HG03439 (cell line): ENCODE measurements at regions not wholly inside any gene's neighbourhood (a gene's known extent, or its start where the extent isn't known, plus 50 kb on each side); places are given as distances from the start of the nearest gene placed in this dataset.

Source experiments
- ATAC-seq: cut with Tn5 transposase; IDR thresholded peaks from one replicate; pipeline ENCODE4 v1.9.1; 2021; ENCODE audit warnings: mild to moderate bottlenecking, moderate library complexity; ENCODE audit not compliant: unreplicated experiment

DNA sequence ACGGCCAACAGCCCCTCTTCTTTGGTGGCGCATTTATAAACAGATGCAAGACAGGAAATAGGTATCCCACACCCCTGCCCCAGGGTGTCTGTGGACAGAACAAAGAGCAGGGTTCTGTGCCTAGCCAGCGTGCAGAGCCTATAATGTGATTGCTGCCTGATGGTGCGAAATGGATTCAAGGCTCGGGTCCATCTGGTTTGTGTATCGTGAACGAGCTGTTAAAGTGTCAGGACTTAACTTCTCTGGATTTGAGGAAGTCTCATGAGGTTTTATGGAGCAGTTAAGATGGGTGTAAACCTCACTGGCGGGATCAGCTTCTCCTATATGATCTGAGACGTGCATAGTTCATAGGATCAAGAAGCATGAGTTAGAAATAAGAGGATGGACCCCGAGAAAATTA lies 388.7 kb upstream of the TBX3 start:
- ATAC-seq, result no peak

DNA sequence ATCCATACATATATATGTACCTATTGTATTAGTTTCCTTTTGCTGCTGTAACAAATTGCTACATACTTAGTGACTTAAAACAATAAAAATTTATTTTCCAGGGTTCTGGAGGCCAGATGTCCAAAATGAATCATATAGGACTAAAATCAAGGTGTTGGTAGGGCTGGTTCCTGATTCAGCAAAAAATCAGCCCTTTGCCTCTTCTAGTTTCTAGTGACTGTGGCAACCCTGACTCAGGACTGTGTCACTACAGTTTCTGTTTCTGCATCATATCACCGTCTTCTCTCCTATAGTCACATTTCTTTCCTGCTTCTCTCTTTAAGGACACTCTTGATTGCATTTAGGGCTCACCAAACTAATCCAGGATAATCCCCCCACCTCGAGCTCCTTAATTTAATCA lies 386.3 kb upstream of the TBX3 start:
- ATAC-seq, result no peak

DNA sequence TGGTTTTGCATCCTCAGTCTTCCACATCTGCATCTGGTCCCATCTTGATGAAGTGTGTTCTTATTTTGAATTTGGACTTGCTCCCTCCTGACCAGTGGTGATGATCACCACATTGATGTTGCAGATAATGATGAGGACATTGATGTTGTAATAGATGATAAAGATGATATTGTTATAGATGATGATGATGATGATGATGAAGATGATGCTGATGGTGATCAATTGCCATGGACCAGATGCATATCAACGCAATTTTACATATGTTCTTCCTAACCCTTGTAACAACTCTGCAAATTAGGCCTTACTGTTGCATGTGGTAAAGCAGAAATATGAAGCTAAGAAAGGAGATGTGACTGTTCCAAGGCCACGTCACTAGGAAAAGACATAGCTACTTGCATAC lies 380.3 kb upstream of the TBX3 start:
- no peak for ATAC-seq

DNA sequence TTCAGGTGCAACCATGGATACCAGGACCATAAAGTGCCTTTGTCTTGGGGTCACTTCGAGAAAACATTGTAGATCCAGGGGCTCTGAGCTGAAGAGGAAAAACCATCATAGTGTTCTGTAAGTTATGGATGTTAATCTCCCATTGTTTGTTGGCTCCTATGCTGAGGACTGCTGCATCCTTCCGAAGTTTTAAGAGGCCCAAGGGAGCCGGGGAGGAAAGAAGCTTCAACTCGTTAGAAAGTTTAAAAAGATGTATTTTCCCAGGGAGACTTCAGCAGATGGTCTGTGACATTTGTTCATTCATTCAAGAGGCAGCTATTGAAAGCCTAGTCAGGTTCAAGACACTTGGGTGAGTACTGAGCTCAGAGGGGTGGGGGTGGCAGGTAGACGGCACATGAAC lies 378.8 kb upstream of the TBX3 start:
- no peak for ATAC-seq

DNA sequence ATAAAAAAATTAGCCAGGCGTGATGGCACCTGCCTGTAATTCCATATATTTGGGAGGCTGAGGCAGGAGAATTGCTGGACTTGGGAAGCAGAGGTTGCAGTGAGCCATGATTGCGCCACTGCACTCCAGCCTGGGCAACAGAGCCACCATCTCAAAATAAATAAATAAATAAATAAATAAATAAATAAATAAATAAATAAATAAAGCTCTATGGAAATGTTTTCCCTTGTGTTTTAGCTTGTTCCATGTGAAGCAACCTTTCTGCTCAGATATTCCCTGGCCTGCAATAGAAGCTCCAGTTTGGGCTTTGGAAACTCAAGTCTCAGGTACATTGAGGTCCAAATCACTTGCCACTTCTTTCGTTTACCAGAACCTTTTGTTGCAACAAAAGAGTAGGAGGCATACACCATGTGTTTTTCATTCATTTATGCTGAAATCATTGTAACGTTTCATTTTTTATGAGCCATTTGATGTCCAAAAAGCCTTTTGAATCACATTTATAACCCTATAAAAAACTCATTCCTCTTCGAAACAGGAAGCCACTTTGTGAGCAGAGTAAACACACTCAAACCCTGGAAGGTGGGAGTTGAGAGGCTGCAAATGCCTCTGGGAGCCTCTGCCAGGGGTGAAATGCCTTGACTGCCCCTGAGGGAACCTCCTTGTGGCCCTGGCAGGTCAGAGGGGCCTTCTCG lies 376.6 kb upstream of the TBX3 start:
- no peak for ATAC-seq

DNA sequence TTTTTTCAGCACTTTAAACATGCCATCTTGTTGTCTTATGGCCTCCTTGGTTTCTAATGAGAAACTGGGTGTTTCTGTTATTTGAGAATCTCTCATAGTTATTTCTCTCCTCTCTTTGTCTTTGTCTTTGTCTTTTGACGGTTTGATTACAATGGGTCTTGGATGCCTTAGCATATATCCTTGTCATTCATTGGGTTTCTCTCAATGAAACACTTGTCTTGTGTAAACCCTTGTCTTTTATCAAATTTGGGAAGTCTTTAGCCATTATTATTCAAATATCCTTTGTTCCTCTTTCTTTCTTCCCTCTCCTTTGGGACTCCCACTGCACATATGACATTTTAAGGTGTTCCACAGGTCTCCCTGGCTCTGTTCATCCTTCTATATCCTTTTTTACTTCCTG lies 373.5 kb upstream of the TBX3 start:
- no peak for ATAC-seq

DNA sequence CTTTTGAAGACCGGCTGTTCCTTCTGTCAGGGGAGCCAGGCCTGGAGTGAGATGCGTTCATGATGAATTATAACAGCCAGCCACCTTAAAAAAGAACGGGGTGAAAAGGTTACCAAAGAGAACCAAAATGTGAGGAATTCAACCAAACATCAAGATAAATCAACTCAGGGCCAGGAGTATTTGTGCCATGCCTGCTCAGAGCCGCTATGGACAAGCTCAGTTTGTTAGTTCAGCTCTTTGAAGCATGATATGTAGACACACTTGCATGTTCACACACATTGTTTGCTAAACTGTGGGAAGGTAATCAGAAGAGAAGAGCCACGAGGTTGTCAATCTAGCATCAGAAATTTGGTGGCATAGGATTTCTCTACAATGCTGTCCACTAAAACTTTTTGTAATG lies 367.4 kb upstream of the TBX3 start:
- no peak for ATAC-seq

DNA sequence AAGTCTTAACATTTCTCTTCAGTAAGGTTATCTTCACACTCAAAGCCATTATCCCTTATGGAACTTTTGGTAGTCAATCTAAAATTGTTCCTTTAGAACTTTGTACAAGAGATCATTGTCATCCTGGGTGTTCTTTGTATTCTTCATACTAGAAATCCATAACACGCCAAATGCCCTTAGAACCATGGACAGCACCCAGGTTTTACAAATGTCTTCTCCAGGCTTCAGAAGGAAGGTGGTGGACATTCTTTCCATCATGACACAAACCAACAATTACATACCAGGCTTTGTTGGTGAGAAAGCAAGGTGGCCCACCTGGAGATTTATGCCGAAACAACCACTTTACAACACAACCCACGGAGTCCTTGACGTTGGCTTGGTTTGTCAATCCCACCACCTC lies 365.6 kb upstream of the TBX3 start:
- no peak for ATAC-seq

DNA sequence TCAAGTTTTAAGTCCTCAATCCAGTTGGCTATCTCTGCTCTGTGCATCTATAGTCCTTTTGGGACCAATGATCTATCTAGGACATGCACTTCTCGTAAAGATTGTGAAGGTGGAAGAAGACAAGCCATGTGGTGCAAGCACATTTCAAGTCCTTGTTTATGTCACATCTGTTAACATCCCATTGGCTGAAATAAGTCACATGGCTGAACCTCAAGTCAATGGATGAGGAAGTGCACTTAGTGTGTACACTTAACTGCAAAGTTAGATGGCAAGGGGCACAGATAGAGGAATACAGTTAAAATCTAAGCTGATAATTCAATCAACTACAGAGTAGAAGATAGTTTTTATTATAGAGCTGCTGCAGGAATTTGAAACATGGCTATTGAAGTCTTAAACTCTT lies 362.8 kb upstream of the TBX3 start:
- no peak for ATAC-seq

DNA sequence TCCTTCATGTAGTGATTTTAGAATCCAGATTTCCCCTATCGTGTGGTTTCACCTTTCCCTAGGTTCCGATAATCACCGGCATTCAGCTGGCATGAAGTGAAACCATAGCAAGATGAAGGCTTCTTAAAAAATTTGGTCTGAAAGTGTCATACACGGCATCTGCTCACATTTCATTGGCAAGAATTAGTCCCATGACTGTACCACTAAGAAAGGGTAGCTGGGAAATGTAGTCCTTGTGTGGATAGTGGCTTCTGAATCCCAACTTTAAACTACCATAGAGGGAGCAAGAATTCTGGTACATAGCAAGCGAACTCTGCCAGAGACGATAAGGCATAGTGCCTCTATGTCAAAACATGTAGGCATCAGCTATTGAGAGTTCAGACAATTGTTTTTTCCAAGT lies 360.1 kb upstream of the TBX3 start:
- no peak for ATAC-seq

DNA sequence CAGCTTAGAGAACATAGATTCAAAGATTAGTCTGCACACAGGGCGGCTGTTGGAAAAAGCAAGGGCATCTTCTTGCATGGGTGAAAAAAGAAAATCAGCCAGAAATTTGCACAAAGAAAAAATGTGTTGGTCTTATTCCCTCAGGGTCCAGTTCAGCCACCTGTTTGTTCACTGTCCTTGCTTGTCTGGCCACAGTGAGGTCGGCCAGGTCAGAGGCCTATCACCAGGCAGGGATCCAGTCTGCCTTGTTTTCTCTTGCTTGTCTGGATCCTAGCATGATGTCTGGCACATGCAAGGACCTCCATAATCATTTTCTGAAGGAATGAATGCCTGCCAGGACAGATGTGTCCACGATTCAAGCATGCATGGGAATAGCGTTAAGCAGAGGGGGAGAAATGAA lies 359.1 kb upstream of the TBX3 start:
- ATAC-seq, result no peak

DNA sequence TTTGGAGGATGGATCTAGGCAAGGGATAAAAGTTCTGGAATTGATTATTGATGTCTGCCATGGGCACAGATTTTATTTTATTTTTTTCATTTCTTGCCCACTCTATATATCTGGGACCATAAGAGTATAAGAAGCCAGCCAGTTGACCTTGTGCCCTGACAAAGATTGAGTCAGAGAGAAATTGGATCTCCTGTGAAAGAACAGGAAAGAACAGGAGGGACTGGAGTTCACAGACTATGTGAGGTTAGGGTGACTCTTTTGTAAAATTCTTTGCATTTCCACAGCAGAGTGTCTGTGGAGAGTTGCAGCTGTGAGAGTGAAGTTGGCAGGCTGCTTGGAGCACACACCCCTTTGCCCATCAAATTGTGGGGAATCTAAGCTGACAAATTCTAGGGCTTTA lies 358.4 kb upstream of the TBX3 start:
- no peak for ATAC-seq

DNA sequence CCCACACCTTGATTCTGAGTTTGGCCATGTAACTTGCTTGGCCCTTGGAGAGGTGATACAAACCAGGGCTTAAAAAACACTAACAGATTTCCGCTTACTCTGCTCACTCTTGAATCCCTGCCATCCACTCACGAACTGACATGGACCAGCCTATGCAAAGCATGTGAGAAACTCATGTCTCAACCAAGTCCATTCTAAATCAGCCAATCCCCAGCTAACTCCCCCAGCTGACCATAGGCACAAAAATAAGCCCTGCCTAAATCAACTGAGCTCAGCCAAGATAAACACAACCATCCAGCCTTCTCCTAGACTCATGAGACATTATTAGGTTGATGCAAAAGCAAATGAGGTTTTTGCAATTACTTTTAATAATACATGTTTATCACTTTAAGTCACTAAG lies 353.9 kb upstream of the TBX3 start:
- ATAC-seq, result no peak

DNA sequence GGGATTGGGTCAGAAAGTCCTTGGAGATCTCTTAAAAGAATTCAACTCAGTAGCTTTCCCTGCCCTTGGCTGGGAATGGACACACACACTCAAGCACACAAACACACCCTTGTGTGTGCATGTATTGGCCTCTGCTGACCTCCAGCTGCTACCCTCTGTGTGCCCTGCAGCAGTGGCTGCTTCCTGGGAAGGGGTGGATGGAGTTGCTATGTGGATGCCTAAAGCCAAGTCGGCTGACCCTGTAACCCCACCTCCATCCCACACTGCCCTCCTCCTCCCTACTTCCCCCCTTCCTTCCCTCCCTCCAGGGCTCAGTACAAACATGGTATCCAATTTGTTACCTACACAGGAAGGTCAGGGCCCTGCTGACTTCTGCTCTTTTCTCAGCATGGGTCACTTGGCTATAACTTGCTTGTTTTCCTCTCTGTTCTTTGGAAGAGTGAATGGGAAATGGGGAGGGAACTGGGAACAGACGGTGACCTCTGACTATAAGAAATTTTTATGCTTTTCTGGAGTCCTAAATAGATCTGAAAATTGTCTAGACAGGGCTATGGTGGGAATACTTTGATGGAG lies 351.6 kb upstream of the TBX3 start:
- ATAC-seq, result no peak

DNA sequence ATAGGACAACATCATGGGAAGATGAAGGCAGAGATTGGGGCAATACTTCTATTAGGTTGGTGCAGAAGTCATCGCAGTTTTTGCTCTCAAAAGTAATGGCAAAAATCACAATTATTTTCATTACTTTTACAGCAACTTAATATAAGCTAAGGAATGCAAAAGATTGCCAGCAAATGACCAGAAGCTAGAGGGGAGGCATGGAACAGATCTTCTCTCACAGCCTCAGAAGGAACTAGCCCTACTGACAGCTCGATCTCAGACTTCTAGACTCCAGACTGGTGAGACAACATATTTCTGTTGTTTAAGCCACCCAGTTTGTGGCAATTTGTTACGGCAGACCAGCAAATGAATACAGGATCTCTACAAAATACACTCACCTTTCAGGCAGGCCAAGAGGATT lies 348.5 kb upstream of the TBX3 start:
- ATAC-seq, result no peak

DNA sequence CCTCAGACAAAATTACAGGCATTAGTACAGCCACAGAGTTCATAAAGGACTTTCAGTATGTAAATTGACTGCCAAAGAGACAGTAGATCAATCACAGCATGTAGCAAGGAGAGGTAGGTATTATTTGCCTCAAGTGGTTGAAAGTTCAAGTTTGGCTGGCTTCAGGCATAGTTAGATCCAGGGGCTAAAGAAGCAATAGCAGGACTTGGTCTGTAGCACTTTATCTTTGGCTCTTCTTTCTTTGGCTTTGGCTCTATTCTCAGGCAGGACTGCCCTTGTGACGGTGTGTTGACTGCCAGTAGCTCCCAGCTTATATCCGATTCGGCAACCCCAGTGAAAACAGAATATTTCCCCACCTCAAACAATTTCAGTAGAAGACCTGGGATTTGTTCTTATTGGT lies 346.0 kb upstream of the TBX3 start:
- ATAC-seq, result no peak

DNA sequence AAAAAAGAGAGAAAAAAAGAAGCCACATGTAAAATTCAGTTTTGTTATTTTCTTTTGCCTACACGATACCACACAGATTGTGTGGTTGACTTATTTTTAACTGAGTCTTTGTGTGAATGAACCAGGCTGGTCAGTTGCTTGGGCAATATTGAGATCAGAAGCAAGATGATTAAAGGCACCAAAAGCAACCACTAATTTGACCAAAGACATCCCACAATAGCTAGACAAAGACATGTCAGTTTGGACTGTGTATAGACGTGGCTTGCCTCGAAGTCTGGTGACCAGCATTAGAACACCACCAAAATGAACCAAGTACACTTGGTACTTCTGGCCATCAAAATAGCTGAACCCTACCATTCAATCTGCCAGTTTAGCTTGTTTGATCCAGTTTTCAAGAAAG lies 340.6 kb upstream of the TBX3 start:
- no peak for ATAC-seq

DNA sequence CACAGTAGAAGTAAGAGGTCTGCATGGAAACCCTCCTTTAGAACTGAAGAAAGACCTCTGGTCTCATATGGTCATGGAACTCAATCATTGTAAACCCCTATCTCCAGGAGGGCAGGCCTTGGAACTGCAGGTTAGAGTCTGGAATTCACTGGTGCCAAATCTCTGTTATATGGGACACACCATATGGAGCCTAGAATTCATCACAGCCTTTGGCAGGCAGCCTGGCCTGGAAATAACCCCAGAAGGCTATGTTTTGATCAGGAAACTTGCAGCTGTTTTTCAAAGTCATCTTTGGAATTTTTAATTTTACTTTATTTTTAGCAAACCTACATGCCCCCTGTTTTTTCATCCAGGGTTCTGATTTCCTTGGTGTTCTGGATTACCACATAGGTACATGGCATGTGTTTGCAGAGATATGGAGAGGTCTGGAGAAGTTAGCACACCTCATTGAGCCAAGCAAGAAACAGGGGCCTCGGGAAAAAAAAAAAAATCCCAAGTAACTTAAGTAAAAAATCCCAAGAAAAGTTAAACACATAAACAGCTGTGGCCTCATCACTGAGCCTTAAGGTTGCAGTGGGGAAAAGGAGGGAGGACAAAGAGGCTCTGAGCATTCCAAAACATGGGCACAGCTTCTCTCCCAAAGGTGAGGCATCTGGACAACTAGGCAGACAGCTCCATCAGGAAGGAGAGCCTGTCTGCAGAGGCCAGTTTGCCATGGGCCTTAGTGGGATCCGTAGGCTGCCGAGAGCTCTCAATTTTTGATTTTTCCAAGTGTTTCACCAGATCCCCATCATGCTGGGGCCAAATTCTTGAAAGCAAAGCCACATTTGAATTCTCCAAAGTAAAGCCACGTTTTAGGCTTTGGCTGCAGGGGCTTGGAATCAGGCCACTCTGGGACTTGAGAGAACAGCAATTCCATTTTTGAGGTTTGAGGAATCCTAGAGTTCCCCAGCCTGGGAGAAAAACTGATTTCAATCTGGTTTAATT lies 339.6 kb upstream of the TBX3 start:
- no peak for ATAC-seq

DNA sequence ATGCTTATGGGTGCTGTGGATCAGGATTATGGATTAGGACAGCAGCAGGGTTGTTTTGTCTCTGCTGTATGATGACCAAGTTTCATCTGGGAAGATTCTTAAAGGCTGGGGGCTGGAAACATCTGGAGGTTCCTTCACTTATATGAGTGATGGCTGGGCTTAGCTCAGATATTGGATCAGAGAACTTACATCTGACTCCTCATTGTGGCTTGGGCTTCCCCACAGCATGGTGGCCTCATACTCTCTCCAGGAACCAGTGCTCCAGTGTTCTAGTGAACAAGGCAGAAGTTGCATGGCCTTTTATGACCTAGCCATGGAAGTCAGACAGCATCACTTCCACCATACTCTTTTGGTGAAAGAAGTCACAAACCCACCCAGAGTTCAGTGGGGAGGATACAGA lies 336.1 kb upstream of the TBX3 start:
- no peak for ATAC-seq

DNA sequence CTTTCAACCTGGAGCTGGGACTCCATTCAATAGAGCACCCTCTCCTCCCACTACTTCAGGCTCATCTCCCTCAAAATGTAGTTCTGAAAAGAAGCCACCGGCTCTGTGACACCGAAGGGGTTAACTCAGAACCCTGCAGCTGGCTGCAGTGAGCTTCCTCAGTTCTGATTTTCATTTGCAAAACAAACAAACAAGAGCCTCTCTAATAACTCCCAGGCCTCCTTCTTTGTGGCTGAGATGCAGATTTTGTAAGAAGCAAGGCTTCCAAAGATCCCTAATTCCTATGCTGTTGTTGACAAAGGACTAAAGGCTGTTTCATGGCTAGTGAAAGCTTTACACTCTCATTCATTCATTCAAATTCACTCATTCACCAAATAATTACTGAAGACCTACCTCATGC lies 333.4 kb upstream of the TBX3 start:
- ATAC-seq, result no peak

DNA sequence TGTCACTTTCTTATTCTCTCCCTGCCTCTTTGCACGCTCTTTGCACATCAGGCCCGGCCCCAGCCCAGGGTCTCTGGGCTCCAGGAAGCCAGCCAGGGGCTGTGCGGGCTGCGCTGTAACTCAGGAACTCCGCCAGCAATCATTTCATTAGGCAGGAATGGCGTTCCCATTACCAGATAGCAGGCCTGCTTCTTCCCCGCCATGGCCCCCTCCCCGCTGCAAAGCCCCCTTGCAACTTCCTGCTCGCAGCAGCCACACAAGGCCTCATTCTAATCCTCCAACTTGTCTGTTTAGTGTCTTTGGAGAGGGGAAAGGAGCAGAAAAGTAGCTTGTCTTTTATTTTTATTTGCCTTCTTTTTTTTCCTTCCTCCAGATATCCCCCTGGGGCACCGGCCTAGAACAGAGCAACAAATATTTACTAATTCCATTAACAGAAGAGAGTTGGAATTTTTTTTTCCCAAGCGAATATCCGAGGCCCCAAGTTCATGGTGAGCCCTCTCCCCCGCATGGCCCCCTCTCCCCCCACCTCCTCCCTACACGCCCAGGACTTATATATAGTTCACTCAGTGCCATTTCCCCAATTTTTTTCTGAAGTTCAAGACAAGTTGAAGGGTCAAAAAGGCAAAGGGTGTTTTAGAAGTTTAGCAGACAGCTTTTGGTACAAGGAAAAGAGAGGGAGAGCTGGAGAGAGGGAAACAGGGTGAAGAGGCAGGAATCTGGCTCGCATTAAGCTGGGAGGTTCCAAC lies 329.4 kb upstream of the TBX3 start:
- ATAC-seq, result no peak
